Endothelial cell of umbilical vein (primary cell): ENCODE measurements at regions not wholly inside any gene's neighbourhood (a gene's known extent, or its start where the extent isn't known, plus 50 kb on each side); places are given as distances from the start of the nearest gene placed in this dataset.

Experiments
- BruUV-seq: library from RNA; stranded (reverse); fragments of 400-500 nt; replicated peaks from 2 replicates; lab custom pipeline; 2021; lab: Mats Ljungman, UMichigan
- CTCF ChIA-PET: fragments of 300-600, 350-600 bp; sonication (Branson Sonifier 250); formaldehyde crosslinking; loops from one replicate; lab custom pipeline; 2021; ENCODE audit warnings: antibody characterized with exemption, inconsistent platforms; lab: Charles Lee
- POLR2A ChIA-PET: fragments of 300-600, 350-600 bp; sonication (Branson Sonifier 250); formaldehyde crosslinking; loops from one replicate; lab custom pipeline; 2021; ENCODE audit warnings: antibody characterized with exemption, inconsistent platforms; lab: Charles Lee
- DNase-seq: peaks from one replicate; pipeline ENCODE4 v3.0.0-alpha.2; 2011; ENCODE audit warnings: low read depth, low spot score
- FAIRE-seq: peaks from 2 replicates; lab custom pipeline; 2011; peaks lifted over from hg19 to GRCh38; lab: Jason Lieb, UNC
- H2AFZ ChIP-seq: 2 replicates; pipeline ENCODE4 v1.6.0; 2012; ENCODE audit warnings: low read depth, low read length, control low read depth, inconsistent platforms
- H3K27ac ChIP-seq: 2 replicates; pipeline ENCODE4 v1.5.1; 2011; ENCODE audit warnings: low read depth, mild to moderate bottlenecking, control low read depth, low read length, moderate library complexity; ENCODE audit not compliant: insufficient read depth
- H3K27me3 ChIP-seq, 2 experiments: 2 replicates each; pipeline versions ENCODE4 v1.6.0 to v1.6.1; 2011; ENCODE audit warnings: low read length in 2 of 2, mixed read lengths in 1 of 2; ENCODE audit not compliant: control insufficient read depth in 2 of 2, insufficient read depth in 2 of 2
- H3K36me3 ChIP-seq, 2 experiments: 2 replicates in 1 of 2; 3 replicates in 1 of 2; pipeline ENCODE4 v1.5.1; 2011; ENCODE audit warnings: low read length in 2 of 2, mild to moderate bottlenecking in 1 of 2, moderate library complexity in 1 of 2; ENCODE audit not compliant: control insufficient read depth in 2 of 2, insufficient read depth in 2 of 2; ENCODE audit errors: extremely low read depth in 1 of 2
- H3K4me1 ChIP-seq: 3 replicates; pipeline ENCODE4 v1.5.1; 2011; ENCODE audit warnings: mild to moderate bottlenecking, low read length; ENCODE audit not compliant: control insufficient read depth, insufficient read depth; ENCODE audit errors: extremely low read depth
- H3K4me2 ChIP-seq: 2 replicates; pipeline ENCODE4 v1.6.1; 2011; ENCODE audit warnings: low read length, control low read depth, mixed read lengths; ENCODE audit not compliant: insufficient read depth
- H3K4me3 ChIP-seq, 3 experiments: fragments of 200-600 bp in 1 of 3; sonication (generic), shearing (Covaris generic) in 1 of 3; replicated peaks in 1 of 3; 2 replicates each; pipeline ENCODE4 v1.5.1; 2011 to 2016; ENCODE audit warnings: control low read depth in 3 of 3, low read length in 3 of 3, mild to moderate bottlenecking in 2 of 3, inconsistent platforms in 1 of 3, low read depth in 1 of 3, moderate library complexity in 1 of 3; ENCODE audit not compliant: insufficient read depth in 1 of 3
- H3K79me2 ChIP-seq: 2 replicates; pipeline ENCODE4 v1.6.0; 2012; ENCODE audit warnings: low read length, inconsistent platforms; ENCODE audit not compliant: control insufficient read depth, insufficient read depth
- H3K9ac ChIP-seq: replicated peaks from 2 replicates; pipeline ENCODE3; 2011; ENCODE audit warnings: low read length, control low read depth; ENCODE audit not compliant: insufficient read depth; ENCODE audit errors: extremely low read depth
- H3K9me1 ChIP-seq: replicated peaks from 3 replicates; pipeline ENCODE4 v1.6.0; 2011; ENCODE audit warnings: mild to moderate bottlenecking, low read length; ENCODE audit not compliant: control insufficient read depth, insufficient read depth; ENCODE audit errors: extremely low read depth
- H3K9me3 ChIP-seq: replicated peaks from 2 replicates; pipeline ENCODE4 v1.5.1; 2012; ENCODE audit warnings: low read length, inconsistent platforms; ENCODE audit not compliant: control insufficient read depth, insufficient read depth
- H4K20me1 ChIP-seq: replicated peaks from 2 replicates; pipeline ENCODE3; 2011; ENCODE audit warnings: mild to moderate bottlenecking, low read length; ENCODE audit not compliant: control insufficient read depth, insufficient read depth; ENCODE audit errors: extremely low read depth
- EZH2 ChIP-seq: IDR thresholded peaks from 2 replicates; pipeline ENCODE4 v1.6.1; 2012; ENCODE audit warnings: borderline replicate concordance, low read depth, mild to moderate bottlenecking, moderate library complexity, low read length, inconsistent platforms; ENCODE audit not compliant: severe bottlenecking
- FOS ChIP-seq: IDR thresholded peaks from 2 replicates; pipeline ENCODE4 v1.6.1; 2011; ENCODE audit warnings: mild to moderate bottlenecking, low read length, moderate library complexity, borderline replicate concordance; ENCODE audit not compliant: insufficient read depth
- GATA2 ChIP-seq: IDR thresholded peaks from 2 replicates; pipeline ENCODE4 v1.7.0; 2011; ENCODE audit warnings: low read depth, mild to moderate bottlenecking, moderate library complexity, mixed read lengths, low read length; ENCODE audit not compliant: insufficient read length, insufficient read depth
- JUN ChIP-seq: IDR thresholded peaks from 2 replicates; pipeline ENCODE4 v1.6.1; 2011; ENCODE audit warnings: borderline replicate concordance, low read depth; ENCODE audit not compliant: insufficient read length, insufficient read depth
- MYC ChIP-seq: IDR thresholded peaks from one replicate; pipeline ENCODE4 v1.6.1; 2011; ENCODE audit warnings: mild to moderate bottlenecking, low read depth, low read length
- POLR2A ChIP-seq: IDR thresholded peaks from 2 replicates; pipeline ENCODE4 v1.6.1; 2012; ENCODE audit warnings: low read depth, mild to moderate bottlenecking, control low read depth, low read length
- POLR2AphosphoS5 ChIP-seq: IDR thresholded peaks from 2 replicates; pipeline ENCODE4 v1.6.1; 2012; ENCODE audit warnings: low read depth, mild to moderate bottlenecking, control low read depth, low read length, moderate library complexity; ENCODE audit not compliant: insufficient read depth
- dilution Hi-C: fragments of 300-500 bp; cut with MboI; formaldehyde crosslinking; loops from one replicate; pipeline ENCODE4 v1.15.0; 2019; ENCODE audit warnings: low sequenced_read_pairs; ENCODE audit not compliant: extremely low pct_ligation_motif_present
- intact Hi-C: fragments of 100-400 bp; cut with micrococcal nuclease; formaldehyde crosslinking; loops from one replicate; pipeline ENCODE4 v1.10.0; 2022
- TF ChIP-seq, protein P1 (sequence below): IDR thresholded peaks from 2 replicates; pipeline ENCODE4 v1.6.1; 2011; ENCODE audit not compliant: insufficient read depth, insufficient read length
- TF ChIP-seq, protein P2 (sequence below), 2 donors: IDR thresholded peaks; 1 replicate in 1 of 2; 2 replicates in 1 of 2; pipeline ENCODE4 v1.5.1; 2011; ENCODE audit warnings: low read length in 2 of 2, mild to moderate bottlenecking in 2 of 2, moderate library complexity in 2 of 2, control low read depth in 1 of 2, inconsistent platforms in 1 of 2, low read depth in 1 of 2; ENCODE audit not compliant: insufficient read depth in 1 of 2; ENCODE audit errors: extremely low read depth in 1 of 2

DNA sequence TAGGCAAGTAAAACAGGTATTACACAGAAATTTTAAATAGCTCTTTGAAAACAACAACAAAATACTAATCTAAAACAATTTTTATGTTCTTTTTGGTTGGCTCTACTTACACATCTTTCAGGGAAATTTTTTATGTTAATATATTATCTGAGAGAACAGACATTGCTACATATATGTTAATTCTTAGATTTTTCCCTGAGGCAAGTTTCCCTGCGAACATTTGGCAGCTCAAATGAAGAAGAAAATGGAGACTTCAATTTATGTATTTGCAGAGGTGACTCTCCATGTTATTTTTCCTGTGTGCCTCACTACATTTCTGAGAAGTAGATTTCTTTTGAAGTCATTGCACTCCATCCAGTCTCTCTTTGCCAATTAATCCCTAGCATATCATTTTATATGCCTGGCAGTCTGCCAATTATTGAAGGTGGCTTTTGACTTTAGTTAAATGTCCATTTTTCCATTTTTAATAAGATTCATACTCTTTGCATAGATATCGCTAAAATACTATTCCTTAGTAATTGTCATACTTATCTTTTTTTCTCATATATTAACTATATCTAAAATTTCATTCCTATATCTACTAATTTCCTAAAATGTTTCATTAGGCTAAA, 908.2 kb upstream of the CDH10 start:
- H2AFZ ChIP-seq: no peak overlapping the region
- H3K4me3 ChIP-seq: no peak overlapping the region
- no peaks in the 10 kb centered on the region for H3K79me2 ChIP-seq
- TF ChIP-seq EZH2: no peak
- TF ChIP-seq GATA2: no peak
- no peak for TF ChIP-seq POLR2A
- TF ChIP-seq FOS: no peak
- TF ChIP-seq, protein P1, sequence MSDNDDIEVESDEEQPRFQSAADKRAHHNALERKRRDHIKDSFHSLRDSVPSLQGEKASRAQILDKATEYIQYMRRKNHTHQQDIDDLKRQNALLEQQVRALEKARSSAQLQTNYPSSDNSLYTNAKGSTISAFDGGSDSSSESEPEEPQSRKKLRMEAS: no peak
- TF ChIP-seq, protein P2, sequence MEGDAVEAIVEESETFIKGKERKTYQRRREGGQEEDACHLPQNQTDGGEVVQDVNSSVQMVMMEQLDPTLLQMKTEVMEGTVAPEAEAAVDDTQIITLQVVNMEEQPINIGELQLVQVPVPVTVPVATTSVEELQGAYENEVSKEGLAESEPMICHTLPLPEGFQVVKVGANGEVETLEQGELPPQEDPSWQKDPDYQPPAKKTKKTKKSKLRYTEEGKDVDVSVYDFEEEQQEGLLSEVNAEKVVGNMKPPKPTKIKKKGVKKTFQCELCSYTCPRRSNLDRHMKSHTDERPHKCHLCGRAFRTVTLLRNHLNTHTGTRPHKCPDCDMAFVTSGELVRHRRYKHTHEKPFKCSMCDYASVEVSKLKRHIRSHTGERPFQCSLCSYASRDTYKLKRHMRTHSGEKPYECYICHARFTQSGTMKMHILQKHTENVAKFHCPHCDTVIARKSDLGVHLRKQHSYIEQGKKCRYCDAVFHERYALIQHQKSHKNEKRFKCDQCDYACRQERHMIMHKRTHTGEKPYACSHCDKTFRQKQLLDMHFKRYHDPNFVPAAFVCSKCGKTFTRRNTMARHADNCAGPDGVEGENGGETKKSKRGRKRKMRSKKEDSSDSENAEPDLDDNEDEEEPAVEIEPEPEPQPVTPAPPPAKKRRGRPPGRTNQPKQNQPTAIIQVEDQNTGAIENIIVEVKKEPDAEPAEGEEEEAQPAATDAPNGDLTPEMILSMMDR (IDR thresholded peaks at IDR 0.05; ENCODE audit: extremely low read depth in 1 of 2, insufficient read depth in 1 of 2, low read depth in 1 of 2, low read length in 2 of 2): no peak
- TF ChIP-seq MYC: no peak
- TF ChIP-seq JUN: no peak
- TF ChIP-seq POLR2AphosphoS5: no peak
- H3K9me3 ChIP-seq: no peaks in the 10 kb centered on the region
- no peak overlapping the region for H3K9ac ChIP-seq
- intact Hi-C loops (no loop called here), dilution Hi-C loops (no loop called here)
- no peak overlapping the region for H3K4me2 ChIP-seq
- no TSS peak for BruUV-seq
- no peak overlapping the region for H3K27ac ChIP-seq
- no peaks in the 10 kb centered on the region for H3K36me3 ChIP-seq
- ChIA-PET POLR2A (no interaction called here), CTCF (no interaction called here)
- DNase-seq: no peak
- H4K20me1 ChIP-seq: no peaks in the 10 kb centered on the region
- H3K27me3 ChIP-seq: no peaks in the 10 kb centered on the region
- H3K4me1 ChIP-seq: no peaks in the 10 kb centered on the region
- H3K9me1 ChIP-seq: no peaks in the 10 kb centered on the region
- FAIRE-seq: no peak
